Central memory CD4-positive, alpha-beta T cell (primary cell): ENCODE measurements at regions not wholly inside any gene's neighbourhood (a gene's known extent, or its start where the extent isn't known, plus 50 kb on each side); places are given as distances from the start of the nearest gene placed in this dataset.

ENCODE experiments used
- DNase-seq: peaks from one replicate; pipeline ENCODE4 v3.0.0; 2022

GRCh38 chr2:11018651-11019185 is 107.0 kb downstream of the KCNF1 start:
- no peak for DNase-seq

- no peak for DNase-seq
Observed at GRCh38 chr2:11019614-11020013, 107.9 kb downstream of the KCNF1 start.

- DNase-seq: no peak
Observed at GRCh38 chr2:11022064-11022463, 110.3 kb downstream of the KCNF1 start.

GRCh38 chr2:11022591-11023273 is 111.0 kb downstream of the KCNF1 start:
- DNase-seq: no peak

- no peak for DNase-seq
Observed at GRCh38 chr2:11023326-11024258, 111.9 kb downstream of the KCNF1 start.

- DNase-seq: no peak
Observed at GRCh38 chr2:11024259-11024645, 112.5 kb downstream of the KCNF1 start.

- no peak for DNase-seq
Observed at GRCh38 chr2:11024687-11025086, 113.0 kb downstream of the KCNF1 start.

GRCh38 chr2:11026286-11026921 is 114.7 kb downstream of the KCNF1 start:
- no peak for DNase-seq

- DNase-seq: no peak
Observed at GRCh38 chr2:11027195-11027594, 115.5 kb downstream of the KCNF1 start.

GRCh38 chr2:11028407-11028916 is 116.7 kb downstream of the KCNF1 start:
- no peak for DNase-seq

GRCh38 chr2:11029136-11029535 is 117.4 kb downstream of the KCNF1 start:
- no peak for DNase-seq

- DNase-seq: no peak
Observed at GRCh38 chr2:11030036-11030435, 118.3 kb downstream of the KCNF1 start.

- no peak for DNase-seq
Observed at GRCh38 chr2:11030909-11031308, 119.2 kb downstream of the KCNF1 start.

- DNase-seq: no peak
Observed at GRCh38 chr2:11031876-11032275, 120.1 kb downstream of the KCNF1 start.

- no peak for DNase-seq
Observed at GRCh38 chr2:11032396-11032795, 120.7 kb downstream of the KCNF1 start.

GRCh38 chr2:11033114-11033513 is 121.4 kb downstream of the KCNF1 start:
- DNase-seq: no peak

- DNase-seq: no peak
Observed at GRCh38 chr2:11038641-11039040, 116.6 kb upstream of the SLC66A3 start.

GRCh38 chr2:11040992-11041391 is 114.3 kb upstream of the SLC66A3 start:
- DNase-seq: no peak

GRCh38 chr2:11042841-11043240 is 112.4 kb upstream of the SLC66A3 start:
- no peak for DNase-seq

- DNase-seq: no peak
Observed at GRCh38 chr2:11043245-11043644, 112.0 kb upstream of the SLC66A3 start.

GRCh38 chr2:11044201-11044600 is 111.1 kb upstream of the SLC66A3 start:
- no peak for DNase-seq

- no peak for DNase-seq
Observed at GRCh38 chr2:11045294-11045693, 110.0 kb upstream of the SLC66A3 start.

- no peak for DNase-seq
Observed at GRCh38 chr2:11048335-11049008, 106.8 kb upstream of the SLC66A3 start.
